Pulmonary artery endothelial cell (primary cell): ENCODE measurements at regions not wholly inside any gene's neighbourhood (a gene's known extent, or its start where the extent isn't known, plus 50 kb on each side); places are given as distances from the start of the nearest gene placed in this dataset.
"Not testable (repeated sequence)": the region's sequence is repeated elsewhere in the genome, so short reads cannot be mapped to it uniquely, and the experiment has no call there.

Experiments used
- DNase-seq: peaks from one replicate; pipeline ENCODE4 v3.0.0-alpha.2; 2011; ENCODE audit warnings: low read depth, low spot score

- no peak for DNase-seq
Observed at GRCh38 chr14:50018201-50018932, 98.0 kb downstream of the VCPKMT start.

- DNase-seq, result no peak
Observed at GRCh38 chr14:50018933-50019210, 97.5 kb downstream of the VCPKMT start.

- no peak for DNase-seq
Observed at GRCh38 chr14:50020184-50020583, 96.2 kb downstream of the VCPKMT start.

GRCh38 chr14:50020799-50021198 lies 95.6 kb downstream of the VCPKMT start:
- DNase-seq, result no peak

GRCh38 chr14:50021261-50022031 lies 94.9 kb downstream of the VCPKMT start:
- no peak for DNase-seq

GRCh38 chr14:50022661-50023060 lies 93.7 kb downstream of the VCPKMT start:
- no peak for DNase-seq

GRCh38 chr14:50023671-50024490 lies 92.5 kb downstream of the VCPKMT start:
- DNase-seq, result no peak

- no peak for DNase-seq
Observed at GRCh38 chr14:50025073-50025472, 91.3 kb downstream of the VCPKMT start.

GRCh38 chr14:50025776-50026175 lies 90.6 kb downstream of the VCPKMT start:
- no peak for DNase-seq

GRCh38 chr14:50026396-50026795 lies 90.0 kb downstream of the VCPKMT start:
- no peak for DNase-seq

GRCh38 chr14:50027816-50028215 lies 88.6 kb downstream of the VCPKMT start:
- no peak for DNase-seq

GRCh38 chr14:50028458-50028857 lies 87.9 kb downstream of the VCPKMT start:
- no peak for DNase-seq

- no peak for DNase-seq
Observed at GRCh38 chr14:50030036-50030435, 86.3 kb downstream of the VCPKMT start.

- DNase-seq, result not testable (repeated sequence)
Observed at GRCh38 chr14:50030911-50031310, 85.5 kb downstream of the VCPKMT start.

- no peak for DNase-seq
Observed at GRCh38 chr14:50031602-50032313, 84.6 kb downstream of the VCPKMT start.

GRCh38 chr14:50032462-50033167 lies 83.8 kb downstream of the VCPKMT start:
- DNase-seq, result not testable (repeated sequence)

- no peak for DNase-seq
Observed at GRCh38 chr14:50035214-50035613, 81.2 kb downstream of the VCPKMT start.

- DNase-seq, result no peak
Observed at GRCh38 chr14:50036211-50036610, 80.2 kb downstream of the VCPKMT start.

GRCh38 chr14:50036637-50037036 lies 79.7 kb downstream of the VCPKMT start:
- no peak for DNase-seq

- no peak for DNase-seq
Observed at GRCh38 chr14:50037240-50037639, 79.1 kb downstream of the VCPKMT start.

- DNase-seq, result no peak
Observed at GRCh38 chr14:50037852-50038251, 78.5 kb downstream of the VCPKMT start.
